ENCODE measurements at regions not wholly inside any gene's neighbourhood (a gene's known extent, or its start where the extent isn't known, plus 50 kb on each side); places are given as distances from the start of the nearest gene placed in this dataset.
A peak's percentile ranks its signal among the peaks of the same experiment; 100 is the strongest.
"Not testable (repeated sequence)": the region's sequence is repeated elsewhere in the genome, so short reads cannot be mapped to it uniquely, and the experiment has no call there.

GRCh38 chr1:149157409-149157808 is 54.1 kb upstream of the NBPF9 start:
- H3K27me3 ChIP-seq; H3K4me3 ChIP-seq; H3K27ac ChIP-seq; DNase-seq; H3K36me3 ChIP-seq; intact Hi-C loops (cut with DNase I; ENCODE audit: low total_unique reads); H3K9me3 ChIP-seq; H3K4me1 ChIP-seq: not testable (repeated sequence)

GRCh38 chr1:149158308-149158707 is 55.0 kb upstream of the NBPF9 start:
- H3K27me3 ChIP-seq; H3K4me1 ChIP-seq; H3K9me3 ChIP-seq; H3K4me3 ChIP-seq; DNase-seq; H3K27ac ChIP-seq; intact Hi-C loops (cut with DNase I; ENCODE audit: low total_unique reads); H3K36me3 ChIP-seq: not testable (repeated sequence)

- H3K36me3 ChIP-seq; H3K27me3 ChIP-seq; DNase-seq; H3K4me1 ChIP-seq; intact Hi-C loops (cut with DNase I; ENCODE audit: low total_unique reads); H3K9me3 ChIP-seq; H3K4me3 ChIP-seq: not testable (repeated sequence)
- H3K27ac ChIP-seq, result peak overlapping the region in 1 of 2 donors; percentile 33
Observed at GRCh38 chr1:149163063-149163444, 59.7 kb upstream of the NBPF9 start.

GRCh38 chr1:149174765-149175164 is 71.4 kb upstream of the NBPF9 start:
- DNase-seq, result not testable (repeated sequence)

GRCh38 chr1:149175812-149176211 is 72.5 kb upstream of the NBPF9 start:
- H3K36me3 ChIP-seq; H3K4me1 ChIP-seq; intact Hi-C loops (cut with DNase I; ENCODE audit: low total_unique reads); H3K9me3 ChIP-seq; H3K27me3 ChIP-seq: not testable (repeated sequence)
- H3K27ac ChIP-seq, result peak overlapping the region; percentile 55 to 59
- peak; percentile 28 to 32 for DNase-seq
- peak overlapping the region; percentile 32 to 43 for H3K4me3 ChIP-seq

More at GRCh38 chr1:149174765-149175164, 71.4 kb upstream of the NBPF9 start:
- H3K4me1 ChIP-seq; intact Hi-C loops (cut with DNase I; ENCODE audit: low total_unique reads); H3K4me3 ChIP-seq; H3K27ac ChIP-seq; H3K9me3 ChIP-seq; H3K27me3 ChIP-seq; H3K36me3 ChIP-seq: not testable (repeated sequence)

GRCh38 chr1:149176453-149177316 is 73.3 kb upstream of the NBPF9 start:
- H3K4me1 ChIP-seq; H3K27me3 ChIP-seq; H3K36me3 ChIP-seq; H3K9me3 ChIP-seq; intact Hi-C loops (cut with DNase I; ENCODE audit: low total_unique reads): not testable (repeated sequence)
- H3K27ac ChIP-seq, result peak overlapping the region; percentile 83 to 85
- H3K4me3 ChIP-seq, result peak overlapping the region; percentile 54 to 58
- peak; percentile 37 to 60 for DNase-seq

- H3K27ac ChIP-seq; intact Hi-C loops (cut with DNase I; ENCODE audit: low total_unique reads); H3K36me3 ChIP-seq; DNase-seq; H3K27me3 ChIP-seq; H3K4me3 ChIP-seq; H3K9me3 ChIP-seq; H3K4me1 ChIP-seq: not testable (repeated sequence)
Observed at GRCh38 chr1:149190742-149191141, 87.4 kb upstream of the NBPF9 start.

- H3K9me3 ChIP-seq; DNase-seq; H3K27me3 ChIP-seq; H3K27ac ChIP-seq; H3K4me1 ChIP-seq; intact Hi-C loops (cut with DNase I; ENCODE audit: low total_unique reads); H3K36me3 ChIP-seq; H3K4me3 ChIP-seq: not testable (repeated sequence)
Observed at GRCh38 chr1:149196651-149197050, 93.3 kb upstream of the NBPF9 start.

- H3K27ac ChIP-seq; H3K36me3 ChIP-seq; intact Hi-C loops (cut with DNase I; ENCODE audit: low total_unique reads); H3K4me3 ChIP-seq; H3K9me3 ChIP-seq; H3K27me3 ChIP-seq; DNase-seq; H3K4me1 ChIP-seq: not testable (repeated sequence)
Observed at GRCh38 chr1:149200567-149200966, 97.2 kb upstream of the NBPF9 start.

- H3K36me3 ChIP-seq; H3K27ac ChIP-seq; H3K27me3 ChIP-seq; H3K4me3 ChIP-seq; H3K4me1 ChIP-seq; DNase-seq; H3K9me3 ChIP-seq; intact Hi-C loops (cut with DNase I; ENCODE audit: low total_unique reads): not testable (repeated sequence)
Observed at GRCh38 chr1:149202283-149202682, 98.9 kb upstream of the NBPF9 start.

GRCh38 chr1:149204396-149204795 is 101.0 kb upstream of the NBPF9 start:
- H3K4me1 ChIP-seq; H3K27ac ChIP-seq; H3K36me3 ChIP-seq; H3K27me3 ChIP-seq; DNase-seq; H3K9me3 ChIP-seq; H3K4me3 ChIP-seq; intact Hi-C loops (cut with DNase I; ENCODE audit: low total_unique reads): not testable (repeated sequence)

GRCh38 chr1:149208836-149209235 is 105.5 kb upstream of the NBPF9 start:
- DNase-seq, result not testable (repeated sequence)

GRCh38 chr1:149211757-149212420 is 108.5 kb upstream of the NBPF9 start:
- intact Hi-C loops (cut with DNase I; ENCODE audit: low total_unique reads); H3K9me3 ChIP-seq; H3K4me3 ChIP-seq; H3K4me1 ChIP-seq; H3K27ac ChIP-seq; H3K27me3 ChIP-seq; H3K36me3 ChIP-seq; DNase-seq: not testable (repeated sequence)

More at GRCh38 chr1:149208836-149209235, 105.5 kb upstream of the NBPF9 start:
- H3K4me1 ChIP-seq; H3K27me3 ChIP-seq; H3K9me3 ChIP-seq; H3K36me3 ChIP-seq; H3K27ac ChIP-seq; intact Hi-C loops (cut with DNase I; ENCODE audit: low total_unique reads); H3K4me3 ChIP-seq: not testable (repeated sequence)

Measured in uterus (tissue), 3 donors.